Lower leg skin (tissue), 3 donors: ENCODE measurements at regions not wholly inside any gene's neighbourhood (a gene's known extent, or its start where the extent isn't known, plus 50 kb on each side); places are given as distances from the start of the nearest gene placed in this dataset.

Source experiments
- CTCF ChIP-seq, 3 donors: fragments of 450-650 bp; IDR thresholded peaks; one replicate each; pipeline ENCODE4 v1.5.1; 2016; ENCODE audit warnings: antibody characterized with exemption in 3 of 3, mild to moderate bottlenecking in 3 of 3, moderate library complexity in 2 of 3
- POLR2A ChIP-seq, 2 donors: fragments of 450-650 bp; IDR thresholded peaks; one replicate each; pipeline ENCODE4 v1.6.1; 2016 to 2017; ENCODE audit warnings: antibody characterized with exemption in 2 of 2, mild to moderate bottlenecking in 1 of 2, moderate library complexity in 1 of 2

- TF ChIP-seq CTCF (IDR thresholded peaks at IDR 0.05) (no peak), POLR2A (IDR thresholded peaks at IDR 0.05) (no peak)
Measured at GRCh38 chr4:23686169-23686897, 203.5 kb downstream of the PPARGC1A start.
